Fibroblast of mammary gland (primary cell): ENCODE measurements at regions not wholly inside any gene's neighbourhood (a gene's known extent, or its start where the extent isn't known, plus 50 kb on each side); places are given as distances from the start of the nearest gene placed in this dataset.

Experiments
- DNase-seq: peaks from one replicate; pipeline ENCODE4 v3.0.0-alpha.2; 2010; ENCODE audit warnings: low read depth
- H3K4me3 ChIP-seq: 2 replicates; pipeline ENCODE4 v1.5.1; 2011; ENCODE audit warnings: low read depth, mild to moderate bottlenecking, low read length, moderate library complexity; ENCODE audit not compliant: control insufficient read depth
- CTCF ChIP-seq: conservative IDR thresholded peaks from 2 replicates; pipeline ENCODE4 v1.5.1; 2011; ENCODE audit warnings: low read depth, low read length, inconsistent platforms; ENCODE audit not compliant: control insufficient read depth, insufficient read depth

GRCh38 chrX:39336671-39337311 is 535.5 kb downstream of the MID1IP1 start:
- no peak for TF ChIP-seq CTCF
- DNase-seq, result no peak
- H3K4me3 ChIP-seq, result no peak overlapping the region

GRCh38 chrX:39337451-39337850 is 536.2 kb downstream of the MID1IP1 start:
- TF ChIP-seq CTCF, result no peak
- DNase-seq, result no peak
- H3K4me3 ChIP-seq, result no peak overlapping the region

GRCh38 chrX:39338583-39338982 is 537.3 kb downstream of the MID1IP1 start:
- DNase-seq, result no peak
- no peak overlapping the region for H3K4me3 ChIP-seq
- TF ChIP-seq CTCF, result no peak

GRCh38 chrX:39356119-39356807 is 555.0 kb downstream of the MID1IP1 start:
- no peak overlapping the region for H3K4me3 ChIP-seq
- no peak for TF ChIP-seq CTCF
- no peak for DNase-seq

- no peak for DNase-seq
- TF ChIP-seq CTCF, result no peak
- no peak overlapping the region for H3K4me3 ChIP-seq
Observed at GRCh38 chrX:39360101-39360500, 558.8 kb downstream of the MID1IP1 start.

- no peak overlapping the region for H3K4me3 ChIP-seq
- no peak for DNase-seq
- no peak for TF ChIP-seq CTCF
Observed at GRCh38 chrX:39361736-39362135, 560.5 kb downstream of the MID1IP1 start.
